HFFc6 (cell line): ENCODE measurements at regions not wholly inside any gene's neighbourhood (a gene's known extent, or its start where the extent isn't known, plus 50 kb on each side); places are given as distances from the start of the nearest gene placed in this dataset.

Experiments
- DNase-seq: peaks from one replicate; pipeline ENCODE4 v3.0.0-alpha.2; 2018
- H3K27ac Mint-ChIP-seq: 2 replicates; pipeline ENCODE4 v1.8.0; 2020; ENCODE audit warnings: mild to moderate bottlenecking, mixed read lengths
- H3K27me3 Mint-ChIP-seq: 2 replicates; pipeline ENCODE4 v1.8.0; 2021; ENCODE audit warnings: mild to moderate bottlenecking, moderate library complexity, mixed read lengths; ENCODE audit not compliant: insufficient read depth
- H3K36me3 Mint-ChIP-seq: 2 replicates; pipeline ENCODE4 v1.8.0; 2021; ENCODE audit warnings: low read depth, mixed read lengths
- H3K4me1 Mint-ChIP-seq: 2 replicates; pipeline ENCODE4 v1.8.0; 2020; ENCODE audit warnings: low read depth, mixed read lengths
- H3K4me3 Mint-ChIP-seq: 2 replicates; pipeline ENCODE4 v1.8.0; 2020; ENCODE audit warnings: mild to moderate bottlenecking, moderate library complexity, mixed read lengths
- H3K9me3 Mint-ChIP-seq: 2 replicates; pipeline ENCODE4 v1.8.0; 2020; ENCODE audit warnings: mild to moderate bottlenecking, mixed read lengths
- TF ChIP-seq, protein P1 (sequence below): fragments of 200-600 bp; sonication (generic); IDR thresholded peaks from 2 replicates; pipeline ENCODE4 v1.5.0; 2021; ENCODE audit warnings: antibody characterized with exemption, mild to moderate bottlenecking

GRCh38 chr9:7265181-7265580 is 507.4 kb downstream of the KDM4C start:
- TF ChIP-seq, protein P1, sequence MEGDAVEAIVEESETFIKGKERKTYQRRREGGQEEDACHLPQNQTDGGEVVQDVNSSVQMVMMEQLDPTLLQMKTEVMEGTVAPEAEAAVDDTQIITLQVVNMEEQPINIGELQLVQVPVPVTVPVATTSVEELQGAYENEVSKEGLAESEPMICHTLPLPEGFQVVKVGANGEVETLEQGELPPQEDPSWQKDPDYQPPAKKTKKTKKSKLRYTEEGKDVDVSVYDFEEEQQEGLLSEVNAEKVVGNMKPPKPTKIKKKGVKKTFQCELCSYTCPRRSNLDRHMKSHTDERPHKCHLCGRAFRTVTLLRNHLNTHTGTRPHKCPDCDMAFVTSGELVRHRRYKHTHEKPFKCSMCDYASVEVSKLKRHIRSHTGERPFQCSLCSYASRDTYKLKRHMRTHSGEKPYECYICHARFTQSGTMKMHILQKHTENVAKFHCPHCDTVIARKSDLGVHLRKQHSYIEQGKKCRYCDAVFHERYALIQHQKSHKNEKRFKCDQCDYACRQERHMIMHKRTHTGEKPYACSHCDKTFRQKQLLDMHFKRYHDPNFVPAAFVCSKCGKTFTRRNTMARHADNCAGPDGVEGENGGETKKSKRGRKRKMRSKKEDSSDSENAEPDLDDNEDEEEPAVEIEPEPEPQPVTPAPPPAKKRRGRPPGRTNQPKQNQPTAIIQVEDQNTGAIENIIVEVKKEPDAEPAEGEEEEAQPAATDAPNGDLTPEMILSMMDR, result no peak
- H3K36me3 Mint-ChIP-seq, result no peaks in the 10 kb centered on the region
- H3K4me3 Mint-ChIP-seq, result no peak overlapping the region
- peaks cover 3% of the 10 kb centered on the region; the same call in 1 of the 2 replicates for H3K9me3 Mint-ChIP-seq
- no peak overlapping the region for H3K27ac Mint-ChIP-seq
- peaks cover 5% of the 10 kb centered on the region for H3K27me3 Mint-ChIP-seq
- no peak for DNase-seq
- H3K4me1 Mint-ChIP-seq, result no peaks in the 10 kb centered on the region

GRCh38 chr9:7259544-7260241 is 501.9 kb downstream of the KDM4C start:
- Mint-ChIP-seq H3K9me3 (no peaks in the 10 kb centered on the region; the same call in 1 of the 2 replicates), H3K4me3 (no peak overlapping the region), H3K27ac (no peak overlapping the region), H3K27me3 (peaks cover 2% of the 10 kb centered on the region), H3K4me1 (no peaks in the 10 kb centered on the region), H3K36me3 (no peaks in the 10 kb centered on the region)
- TF ChIP-seq, protein P1, result peak; percentile 17; the same call in 1 of the 2 replicates
- DNase-seq, result no peak

GRCh38 chr9:7258688-7259396 is 501.1 kb downstream of the KDM4C start:
- TF ChIP-seq, protein P1, result no peak
- Mint-ChIP-seq H3K4me1 (no peaks in the 10 kb centered on the region), H3K27ac (no peak overlapping the region), H3K27me3 (peaks cover 2% of the 10 kb centered on the region), H3K4me3 (no peak overlapping the region), H3K36me3 (no peaks in the 10 kb centered on the region), H3K9me3 (no peaks in the 10 kb centered on the region; the same call in 1 of the 2 replicates)
- no peak for DNase-seq

GRCh38 chr9:7246917-7247522 is 489.2 kb downstream of the KDM4C start:
- H3K27ac Mint-ChIP-seq, result no peak overlapping the region
- no peak overlapping the region for H3K4me3 Mint-ChIP-seq
- no peaks in the 10 kb centered on the region; the same call in 1 of the 2 replicates for H3K9me3 Mint-ChIP-seq
- TF ChIP-seq, protein P1, result no peak
- peaks cover 1% of the 10 kb centered on the region; the same call in 1 of the 2 replicates for H3K27me3 Mint-ChIP-seq
- H3K36me3 Mint-ChIP-seq, result no peaks in the 10 kb centered on the region
- DNase-seq, result no peak
- H3K4me1 Mint-ChIP-seq, result no peaks in the 10 kb centered on the region

DNA sequence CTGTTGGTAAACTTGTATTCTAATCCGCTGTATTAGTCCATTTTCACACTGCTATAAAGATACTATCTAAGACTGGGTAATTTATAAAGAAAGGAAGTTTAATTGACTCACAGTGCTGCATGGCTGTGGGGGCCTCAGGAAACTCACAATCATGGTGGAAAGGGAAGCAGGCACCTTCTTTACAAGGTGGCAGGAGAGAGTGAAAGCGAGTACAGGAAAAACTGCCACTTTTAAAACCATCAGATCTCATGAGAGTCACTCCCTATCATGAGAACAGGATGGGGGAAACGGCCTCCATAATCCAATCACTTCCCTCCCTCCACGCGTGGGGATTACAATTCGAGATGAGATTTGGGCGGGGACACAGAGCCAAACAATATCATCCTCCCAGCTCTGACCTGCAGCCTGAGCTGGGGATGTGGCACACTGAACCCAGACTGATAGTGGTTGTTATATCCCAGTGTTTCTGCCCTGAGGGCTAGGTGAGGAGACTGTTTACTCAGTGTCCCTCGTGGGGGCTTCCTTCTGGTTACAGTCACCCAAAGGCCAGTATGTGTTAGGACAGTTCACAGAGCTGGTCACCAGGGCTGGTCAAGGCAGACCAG is 488.3 kb downstream of the KDM4C start:
- H3K9me3 Mint-ChIP-seq, result no peaks in the 10 kb centered on the region; the same call in 1 of the 2 replicates
- H3K36me3 Mint-ChIP-seq, result no peaks in the 10 kb centered on the region
- no peak for DNase-seq
- TF ChIP-seq, protein P1, result no peak
- no peaks in the 10 kb centered on the region for H3K4me1 Mint-ChIP-seq
- H3K27me3 Mint-ChIP-seq, result peaks cover 1% of the 10 kb centered on the region; the same call in 1 of the 2 replicates
- no peak overlapping the region for H3K27ac Mint-ChIP-seq
- no peak overlapping the region for H3K4me3 Mint-ChIP-seq
